DOHH2 (cell line): ENCODE measurements at regions not wholly inside any gene's neighbourhood (a gene's known extent, or its start where the extent isn't known, plus 50 kb on each side); places are given as distances from the start of the nearest gene placed in this dataset.

Experiments
- H3F3A ChIP-seq: fragments of 200-600 bp; sonication (generic), shearing (Covaris generic); 2 replicates; pipeline ENCODE4 v1.6.0; 2016; ENCODE audit warnings: antibody characterized with exemption, mild to moderate bottlenecking; ENCODE audit not compliant: control insufficient read depth, insufficient read depth
- H3K27ac ChIP-seq: fragments of 200-600 bp; sonication (generic); 2 replicates; pipeline ENCODE4 v1.5.1; 2014; ENCODE audit warnings: low read depth, mild to moderate bottlenecking, low read length, moderate library complexity
- H3K27me3 ChIP-seq: fragments of 200-600 bp; sonication (generic); 2 replicates; pipeline ENCODE4 v1.6.1; 2014; ENCODE audit warnings: mild to moderate bottlenecking, low read length, mixed read lengths; ENCODE audit not compliant: control insufficient read depth
- H3K36me3 ChIP-seq: fragments of 200-600 bp; sonication (generic); 2 replicates; pipeline ENCODE4 v1.6.1; 2014; ENCODE audit warnings: mild to moderate bottlenecking, low read length, moderate library complexity, mixed read lengths; ENCODE audit not compliant: control insufficient read depth
- H3K4me1 ChIP-seq: fragments of 200-600 bp; sonication (generic); 2 replicates; pipeline ENCODE4 v1.6.1; 2014; ENCODE audit warnings: mild to moderate bottlenecking, low read length, mixed read lengths; ENCODE audit not compliant: control insufficient read depth
- H3K4me2 ChIP-seq: fragments of 200-600 bp; sonication (generic); 2 replicates; pipeline ENCODE4 v1.6.0; 2014; ENCODE audit warnings: mild to moderate bottlenecking, low read length, moderate library complexity
- H3K4me3 ChIP-seq: fragments of 200-600 bp; sonication (generic); 2 replicates; pipeline ENCODE4 v1.5.1; 2014; ENCODE audit warnings: mild to moderate bottlenecking, low read length, mixed read lengths
- H3K79me2 ChIP-seq: fragments of 200-600 bp; sonication (generic); 2 replicates; pipeline ENCODE4 v1.6.1; 2014; ENCODE audit warnings: mild to moderate bottlenecking, low read length, mixed read lengths; ENCODE audit not compliant: control insufficient read depth
- H3K9me2 ChIP-seq: fragments of 200-600 bp; sonication (generic); replicated peaks from 2 replicates; pipeline ENCODE4 v1.6.1; 2014; ENCODE audit warnings: mild to moderate bottlenecking, low read length, mixed read lengths; ENCODE audit not compliant: control insufficient read depth
- H3K9me3 ChIP-seq: fragments of 200-600 bp; sonication (generic); 2 replicates; pipeline ENCODE4 v1.6.1; 2014; ENCODE audit warnings: antibody characterized with exemption, low read length, mixed read lengths; ENCODE audit not compliant: control insufficient read depth, insufficient read depth
- H4K20me1 ChIP-seq: fragments of 200-600 bp; sonication (generic); 2 replicates; pipeline ENCODE4 v1.6.0; 2014; ENCODE audit warnings: low read depth, mild to moderate bottlenecking, antibody characterized with exemption, low read length, moderate library complexity; ENCODE audit not compliant: control insufficient read depth, insufficient read depth
- EZH2phosphoT487 ChIP-seq: fragments of 200-600 bp; sonication (generic); IDR thresholded peaks from 2 replicates; pipeline ENCODE4 v1.6.1; 2017; ENCODE audit warnings: borderline replicate concordance, mild to moderate bottlenecking, antibody characterized with exemption, low read length, moderate library complexity, mixed read lengths
- TF ChIP-seq, protein P1 (sequence below): fragments of 200-600 bp; sonication (generic); IDR thresholded peaks from one replicate; pipeline ENCODE4 v1.5.1; 2014; ENCODE audit warnings: antibody characterized with exemption, mild to moderate bottlenecking, low read depth, low read length; ENCODE audit not compliant: poor library complexity, severe bottlenecking

DNA sequence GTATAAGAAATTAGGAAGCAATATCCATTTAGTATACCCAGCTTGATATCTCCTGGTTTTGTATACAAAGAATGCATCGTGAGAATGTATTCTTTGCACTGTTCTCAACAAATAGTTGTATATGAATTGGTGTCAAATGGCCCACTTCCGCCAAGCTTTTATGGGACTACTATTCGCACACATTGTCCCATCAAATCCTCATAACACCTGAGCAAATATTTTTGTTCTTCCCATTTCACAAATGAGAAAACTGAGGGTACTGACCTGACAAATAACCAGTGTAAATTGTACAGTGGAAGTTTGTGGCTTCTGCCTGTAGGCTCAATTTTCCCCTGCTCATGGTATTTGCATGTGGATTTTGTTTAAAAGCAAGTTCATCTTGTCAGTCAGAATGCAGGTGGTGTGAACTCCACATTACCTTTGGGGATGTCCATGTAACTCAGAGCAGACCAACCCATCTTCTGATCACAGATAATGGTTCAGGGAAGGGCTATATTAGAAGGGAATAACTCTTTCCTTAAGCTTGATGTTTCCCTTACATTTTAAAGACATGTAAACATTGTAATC lies 51.5 kb upstream of the FAM241A start:
- Histone ChIP-seq H3K9me3 (no peaks in the 10 kb centered on the region), H3K4me1 (0 out of 2 replicates have a peak, but pooled peaks cover 5% of the 10 kb centered on the region), H3K4me2 (no peak overlapping the region), H3K27me3 (no peaks in the 10 kb centered on the region), H3F3A (no peaks in the 10 kb centered on the region), H3K4me3 (no peak overlapping the region), H3K27ac (no peak overlapping the region), H3K79me2 (no peaks in the 10 kb centered on the region), H4K20me1 (no peaks in the 10 kb centered on the region), H3K9me2 (no peaks in the 10 kb centered on the region), H3K36me3 (no peaks in the 10 kb centered on the region)
- TF ChIP-seq, protein P1, sequence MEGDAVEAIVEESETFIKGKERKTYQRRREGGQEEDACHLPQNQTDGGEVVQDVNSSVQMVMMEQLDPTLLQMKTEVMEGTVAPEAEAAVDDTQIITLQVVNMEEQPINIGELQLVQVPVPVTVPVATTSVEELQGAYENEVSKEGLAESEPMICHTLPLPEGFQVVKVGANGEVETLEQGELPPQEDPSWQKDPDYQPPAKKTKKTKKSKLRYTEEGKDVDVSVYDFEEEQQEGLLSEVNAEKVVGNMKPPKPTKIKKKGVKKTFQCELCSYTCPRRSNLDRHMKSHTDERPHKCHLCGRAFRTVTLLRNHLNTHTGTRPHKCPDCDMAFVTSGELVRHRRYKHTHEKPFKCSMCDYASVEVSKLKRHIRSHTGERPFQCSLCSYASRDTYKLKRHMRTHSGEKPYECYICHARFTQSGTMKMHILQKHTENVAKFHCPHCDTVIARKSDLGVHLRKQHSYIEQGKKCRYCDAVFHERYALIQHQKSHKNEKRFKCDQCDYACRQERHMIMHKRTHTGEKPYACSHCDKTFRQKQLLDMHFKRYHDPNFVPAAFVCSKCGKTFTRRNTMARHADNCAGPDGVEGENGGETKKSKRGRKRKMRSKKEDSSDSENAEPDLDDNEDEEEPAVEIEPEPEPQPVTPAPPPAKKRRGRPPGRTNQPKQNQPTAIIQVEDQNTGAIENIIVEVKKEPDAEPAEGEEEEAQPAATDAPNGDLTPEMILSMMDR, result no peak
- no peak for TF ChIP-seq EZH2phosphoT487

DNA sequence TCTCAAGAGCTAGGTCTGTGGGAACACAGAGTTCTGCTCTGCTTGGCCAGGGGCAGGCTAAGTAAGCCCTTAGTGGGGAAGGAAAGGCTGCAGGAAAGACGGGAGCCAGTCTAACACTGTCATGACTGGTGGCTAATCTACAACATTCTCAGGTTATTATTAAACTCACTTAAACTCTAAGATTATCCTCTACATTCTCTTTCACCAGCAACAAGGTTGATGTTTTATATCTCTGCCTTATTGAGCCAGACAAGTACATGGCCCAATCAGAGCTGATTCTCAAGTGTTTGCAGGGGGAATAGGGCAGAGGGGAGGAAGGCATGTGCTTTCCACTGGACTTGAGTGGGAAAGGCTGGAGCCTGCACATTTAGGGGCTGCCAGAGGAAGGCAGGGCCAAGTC lies 50.9 kb upstream of the FAM241A start:
- Histone ChIP-seq H3K9me2 (no peaks in the 10 kb centered on the region), H3K4me3 (no peak overlapping the region), H3F3A (no peaks in the 10 kb centered on the region), H4K20me1 (no peaks in the 10 kb centered on the region), H3K27me3 (no peaks in the 10 kb centered on the region), H3K79me2 (no peaks in the 10 kb centered on the region), H3K9me3 (no peaks in the 10 kb centered on the region), H3K27ac (no peak overlapping the region), H3K36me3 (no peaks in the 10 kb centered on the region), H3K4me2 (no peak overlapping the region), H3K4me1 (peaks cover 5% of the 10 kb centered on the region; the same call in 1 of the 2 replicates)
- no peak for TF ChIP-seq EZH2phosphoT487
- TF ChIP-seq, protein P1, result no peak
